GM20431 (cell line): ENCODE measurements at regions not wholly inside any gene's neighbourhood (a gene's known extent, or its start where the extent isn't known, plus 50 kb on each side); places are given as distances from the start of the nearest gene placed in this dataset.

Experiments used
- in situ Hi-C: fragments of 300-500 bp; cut with MseI, MboI; formaldehyde crosslinking; loops from one replicate; pipeline ENCODE4 v1.15.0; 2020; ENCODE audit warnings: low sequenced_read_pairs; ENCODE audit not compliant: unreplicated experiment

DNA sequence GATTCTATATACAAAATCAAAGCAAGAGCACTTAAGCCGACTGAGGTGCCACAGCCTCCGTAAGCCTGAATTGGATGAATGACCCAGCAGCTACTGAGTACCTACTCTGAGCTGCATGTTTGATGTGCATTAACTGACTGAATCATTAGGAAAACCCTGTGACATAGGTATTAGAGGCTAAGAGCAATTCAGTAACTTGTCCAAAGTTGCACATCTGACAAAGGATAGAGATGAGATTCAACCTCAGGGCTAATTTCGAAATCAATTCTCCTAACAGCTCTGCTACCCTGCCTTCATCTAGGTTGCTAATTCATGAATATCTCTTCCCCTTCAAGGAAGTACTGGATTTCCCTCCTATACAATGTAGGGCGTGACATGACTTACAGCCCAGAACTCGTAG, 89.1 kb upstream of the GLIS3 start:
- in situ Hi-C loops, result no loop called here

DNA sequence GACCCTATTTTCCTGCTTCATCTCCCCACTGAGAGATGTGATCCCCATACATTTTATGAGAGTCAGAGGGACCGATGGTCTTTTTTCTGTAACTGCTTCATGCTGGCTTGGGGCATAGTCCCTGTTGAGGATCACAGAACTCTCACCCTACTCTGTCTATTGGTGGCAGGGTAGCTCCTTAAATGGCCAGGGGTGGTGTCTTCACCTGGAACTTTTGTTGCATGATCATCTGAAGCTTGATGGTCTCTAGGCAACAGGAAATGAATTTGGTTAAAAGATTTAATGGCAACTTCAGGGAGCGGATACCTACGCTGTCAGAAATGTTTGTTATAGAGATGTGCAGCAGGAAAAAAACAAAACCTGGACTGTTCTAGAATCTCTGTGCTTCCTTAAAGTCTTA, 87.0 kb upstream of the GLIS3 start:
- in situ Hi-C loops, result no loop called here

DNA sequence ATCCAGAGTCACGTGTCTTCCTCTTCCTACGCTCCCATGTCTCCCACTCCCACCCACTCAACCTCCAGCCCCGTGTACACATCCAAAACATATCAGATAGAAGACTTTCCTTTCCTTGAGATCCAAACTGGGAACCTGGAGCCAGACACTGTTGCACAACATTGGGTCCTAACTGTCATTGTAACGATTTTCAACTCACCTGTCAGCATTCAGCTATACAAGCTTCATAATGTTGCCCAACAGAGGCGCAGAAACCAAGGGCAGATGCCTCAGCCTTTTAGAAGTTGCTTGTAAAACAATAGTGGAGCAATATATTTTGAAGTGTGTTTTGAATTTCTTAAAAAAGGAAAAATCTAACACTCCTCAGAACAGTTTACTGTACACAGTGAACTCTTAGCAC, 84.9 kb upstream of the GLIS3 start:
- in situ Hi-C loops, result no loop called here

DNA sequence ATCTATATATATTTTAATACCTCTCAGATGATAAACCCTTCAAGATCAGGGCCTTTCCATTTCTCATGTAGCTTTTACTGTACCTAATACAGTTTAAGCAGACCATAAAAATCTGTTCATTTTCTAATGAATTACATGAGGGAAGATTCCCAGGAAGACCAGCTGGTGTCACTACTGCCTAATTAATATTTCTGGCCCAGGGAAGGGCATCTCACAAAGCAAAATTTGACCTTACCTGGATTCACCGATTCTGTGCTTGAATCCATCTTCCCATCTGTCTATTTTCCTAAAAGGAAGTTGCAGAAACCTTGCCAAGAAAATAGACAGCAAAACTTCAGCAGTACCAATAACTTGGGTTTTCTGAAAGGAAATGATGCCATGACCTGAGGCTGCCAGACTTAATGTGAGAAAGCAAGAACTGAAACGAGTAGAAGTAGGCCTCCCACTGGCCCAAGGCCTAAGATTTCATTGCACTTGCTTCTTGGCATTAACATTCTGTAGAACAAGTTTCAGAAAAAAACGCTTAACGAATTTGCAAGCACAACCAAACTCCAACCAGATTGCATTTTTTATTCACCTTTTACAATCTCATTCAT, 83.0 kb upstream of the GLIS3 start:
- in situ Hi-C loops, result no loop called here

DNA sequence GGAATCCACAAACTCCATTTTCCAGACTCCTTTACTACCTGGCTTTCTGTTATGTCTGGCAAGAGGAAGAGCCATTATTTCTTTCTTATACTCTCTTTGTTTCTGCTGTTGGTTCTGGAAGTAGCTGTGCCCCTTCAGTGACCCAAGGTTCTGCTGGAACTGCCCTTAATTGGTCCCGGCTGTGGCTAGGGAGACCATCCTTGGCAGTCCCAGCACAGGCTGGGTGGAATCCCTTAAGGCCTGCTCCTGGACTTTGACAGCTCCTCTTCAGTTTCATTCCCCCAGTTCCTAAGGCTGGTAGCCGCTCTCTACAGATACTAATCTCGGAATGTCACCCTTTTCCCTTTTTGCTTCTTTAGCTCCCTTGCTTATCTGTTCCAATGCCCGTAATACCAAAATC, 81.9 kb upstream of the GLIS3 start:
- in situ Hi-C loops, result no loop called here

DNA sequence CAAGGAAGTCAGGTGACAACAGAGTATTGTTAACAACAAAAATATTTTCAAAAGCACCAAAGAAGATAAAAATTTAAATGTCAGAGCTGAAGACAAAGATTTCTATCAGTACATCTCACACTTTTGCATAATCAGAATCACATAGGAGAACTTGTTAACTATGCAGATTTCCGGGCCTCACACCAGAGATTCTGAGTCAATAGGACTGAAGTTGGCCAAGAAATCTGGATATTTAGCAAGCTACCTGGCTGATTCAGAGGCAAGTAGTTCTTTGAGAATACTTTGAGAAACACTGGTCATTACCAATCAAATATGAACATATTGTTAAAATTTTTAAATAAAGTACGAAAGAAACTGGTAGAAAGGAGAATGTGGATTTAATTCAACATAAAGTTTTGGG, 80.5 kb upstream of the GLIS3 start:
- in situ Hi-C loops, result no loop called here

DNA sequence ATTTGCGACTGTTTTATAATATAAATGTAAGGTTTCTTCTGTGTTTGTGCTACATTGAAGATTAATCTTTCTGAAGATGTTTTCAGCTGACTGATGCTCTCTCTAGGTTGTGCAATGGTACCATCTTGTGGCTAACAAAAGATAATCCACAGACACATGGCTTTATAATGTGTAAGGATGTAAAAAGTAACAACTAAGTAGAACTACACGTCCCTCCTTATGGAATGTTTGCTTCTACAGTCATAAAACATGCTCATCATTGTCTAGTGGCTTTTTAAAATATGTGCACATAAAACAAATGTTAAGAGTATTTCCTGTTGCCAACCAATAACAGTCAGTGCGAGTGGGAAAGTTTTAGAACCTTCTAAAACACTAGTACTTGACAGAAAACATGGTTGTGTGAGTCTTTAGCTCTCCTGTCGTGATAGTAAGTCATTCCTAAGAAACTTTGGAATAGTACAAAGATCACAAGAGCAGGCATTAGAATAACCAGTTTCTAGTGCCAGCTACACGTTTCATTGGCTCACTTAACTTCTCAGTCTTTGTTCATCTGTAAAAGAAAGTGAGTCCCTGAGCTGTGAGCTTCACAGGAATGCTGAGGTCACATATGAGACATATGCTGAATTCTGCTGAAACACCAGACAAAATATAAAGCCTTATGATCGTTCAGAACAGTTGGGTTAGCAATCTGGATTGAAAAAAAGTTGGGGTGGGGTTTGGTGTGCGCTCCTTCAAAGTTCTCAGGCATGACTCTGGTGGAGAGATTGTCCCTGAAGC, 75.7 kb upstream of the GLIS3 start:
- in situ Hi-C loops, result no loop called here

DNA sequence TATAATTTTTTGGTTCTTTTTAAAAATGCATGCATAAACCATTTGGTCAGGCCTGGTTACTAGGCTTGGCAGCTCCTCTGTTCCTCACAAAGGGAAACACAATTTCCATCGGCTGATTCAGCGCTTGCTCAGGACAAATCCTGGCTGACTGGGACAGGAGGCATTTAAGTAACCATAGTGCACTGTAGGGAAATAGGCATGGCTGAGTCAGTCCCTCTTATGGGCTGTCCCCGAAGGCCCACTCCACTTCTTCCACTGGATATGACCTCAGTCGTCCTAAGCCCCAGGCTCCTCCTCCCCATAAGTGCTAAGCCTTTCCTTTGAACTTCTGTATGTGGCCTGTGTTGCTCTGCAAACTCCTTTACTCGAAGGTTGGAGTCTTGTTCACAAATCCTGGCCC, 71.2 kb upstream of the GLIS3 start:
- in situ Hi-C loops, result no loop called here

DNA sequence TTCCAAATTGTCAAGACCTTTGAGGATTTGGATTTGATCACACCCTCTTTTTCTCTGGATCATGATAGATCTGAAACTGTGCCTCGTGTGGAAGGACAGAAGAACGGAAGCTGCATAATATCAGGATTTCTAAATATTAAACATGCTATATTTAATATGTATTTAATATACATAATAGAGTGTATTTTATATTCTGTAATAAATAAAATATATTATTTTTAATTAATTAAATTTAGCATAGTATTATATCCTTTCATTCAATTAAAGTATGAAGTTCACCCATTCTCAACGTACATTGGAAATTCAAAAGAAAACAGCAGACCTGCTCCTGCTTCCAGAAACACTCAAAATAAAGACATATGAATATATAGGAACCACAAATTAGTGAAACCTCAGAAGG, 70.6 kb upstream of the GLIS3 start:
- in situ Hi-C loops, result no loop called here

DNA sequence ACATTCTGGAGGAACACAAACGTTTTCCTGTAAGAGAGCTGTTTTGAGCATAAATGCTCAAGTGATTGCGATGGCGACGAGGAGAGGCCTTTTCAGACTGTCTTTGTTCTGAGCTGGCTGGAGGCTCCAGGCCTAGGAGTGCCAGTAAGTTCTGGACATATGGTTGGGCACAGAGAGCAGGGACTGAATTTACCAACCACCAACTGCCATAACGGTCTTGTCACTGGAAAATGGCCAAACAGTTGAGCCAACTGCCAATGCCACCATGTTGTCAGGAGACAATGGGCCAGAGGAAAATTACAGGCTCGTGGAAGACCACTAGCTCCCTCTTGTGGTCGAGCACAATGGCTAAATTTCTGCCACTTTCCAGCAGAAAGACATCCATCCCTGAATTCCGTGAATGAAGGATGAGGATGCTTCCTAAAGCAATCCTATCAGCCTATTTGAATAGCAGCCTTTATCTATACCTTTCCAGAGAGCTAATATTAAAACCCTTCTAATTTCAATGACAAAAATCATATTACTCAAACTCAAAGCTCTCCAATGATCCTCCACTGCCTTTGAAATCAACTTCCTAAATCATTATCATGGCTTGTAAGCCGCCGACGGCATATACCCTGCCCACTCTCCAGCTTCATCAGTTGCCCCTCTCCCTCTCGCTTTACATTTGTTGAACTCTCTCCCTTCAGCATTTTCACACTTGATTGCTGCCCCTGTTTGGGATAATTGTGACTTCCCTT, 66.9 kb upstream of the GLIS3 start:
- in situ Hi-C loops, result no loop called here

DNA sequence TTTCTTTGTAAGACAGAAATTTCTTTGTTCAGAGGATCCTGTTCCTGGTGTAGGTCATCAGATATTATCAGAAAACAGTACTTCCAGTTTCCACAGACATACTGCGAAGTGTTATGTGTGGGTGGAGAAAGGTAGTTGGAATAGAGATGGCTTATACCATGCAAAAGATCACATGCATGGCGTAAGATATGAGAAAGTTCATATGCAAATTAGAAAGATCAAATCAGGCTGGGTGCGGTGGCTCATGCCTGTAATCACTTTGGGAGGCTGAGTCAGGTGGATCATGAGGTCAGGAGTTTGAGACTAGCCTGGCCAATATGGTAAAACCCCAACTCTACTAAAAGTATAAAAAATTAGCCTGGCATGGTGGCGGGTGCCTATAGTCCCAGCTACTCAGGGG, 65.2 kb upstream of the GLIS3 start:
- in situ Hi-C loops, result no loop called here

DNA sequence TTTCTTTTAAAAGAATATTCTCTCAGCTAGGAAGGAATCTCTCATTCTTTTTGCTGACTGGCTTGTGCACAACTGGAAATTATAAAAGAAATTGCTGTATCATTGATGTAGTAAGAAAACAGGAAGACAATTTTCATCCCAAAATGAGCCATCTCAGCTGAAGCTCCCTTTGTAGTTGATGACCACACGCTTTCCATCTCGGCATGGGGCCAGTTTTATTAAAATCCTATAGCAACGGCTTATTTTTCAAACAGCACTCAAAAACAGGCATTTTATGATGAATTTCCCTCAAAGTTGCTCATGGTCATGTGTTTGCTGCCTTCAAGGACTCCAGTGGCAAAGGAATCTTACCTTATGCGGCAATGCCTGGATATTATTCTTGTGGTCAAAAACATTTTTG, 62.4 kb upstream of the GLIS3 start:
- in situ Hi-C loops, result no loop called here

DNA sequence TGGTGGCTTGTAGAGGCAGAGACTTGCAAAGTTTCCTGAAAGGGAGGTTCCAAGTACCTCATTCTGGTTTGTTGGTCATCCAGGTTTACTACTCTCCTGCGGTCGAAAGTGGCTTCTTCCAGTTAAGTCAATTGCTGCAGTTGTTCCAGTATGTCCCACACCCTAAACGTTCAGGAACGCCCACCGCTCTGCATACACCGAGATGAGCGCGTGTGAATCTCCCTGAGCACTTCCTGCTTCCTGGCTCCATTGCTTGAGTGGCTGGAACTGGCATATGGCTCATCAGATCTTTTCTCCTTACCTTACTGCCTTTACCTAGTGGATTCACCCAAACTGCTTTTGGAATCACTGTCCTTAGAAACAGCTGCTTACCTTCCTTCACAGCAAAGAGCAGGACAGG, 59.1 kb upstream of the GLIS3 start:
- in situ Hi-C loops, result no loop called here

DNA sequence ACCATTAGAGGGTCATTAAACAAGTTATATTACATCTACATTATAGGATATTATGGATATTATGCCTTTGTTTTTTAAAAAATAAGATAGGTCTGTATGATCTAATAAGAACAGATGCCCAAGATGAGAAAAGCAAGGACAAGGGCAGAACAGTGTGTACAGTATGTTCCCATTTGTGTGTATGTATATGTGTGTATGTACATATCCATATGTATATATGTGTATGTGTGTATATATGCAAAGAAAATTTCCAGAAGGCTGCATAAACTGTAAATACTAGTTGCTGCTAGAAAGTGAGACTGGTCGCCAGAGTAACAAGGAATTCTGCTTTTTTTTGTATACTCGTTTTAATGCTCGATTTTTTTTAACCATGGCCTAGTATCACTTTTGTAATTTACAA, 58.1 kb upstream of the GLIS3 start:
- in situ Hi-C loops, result no loop called here

DNA sequence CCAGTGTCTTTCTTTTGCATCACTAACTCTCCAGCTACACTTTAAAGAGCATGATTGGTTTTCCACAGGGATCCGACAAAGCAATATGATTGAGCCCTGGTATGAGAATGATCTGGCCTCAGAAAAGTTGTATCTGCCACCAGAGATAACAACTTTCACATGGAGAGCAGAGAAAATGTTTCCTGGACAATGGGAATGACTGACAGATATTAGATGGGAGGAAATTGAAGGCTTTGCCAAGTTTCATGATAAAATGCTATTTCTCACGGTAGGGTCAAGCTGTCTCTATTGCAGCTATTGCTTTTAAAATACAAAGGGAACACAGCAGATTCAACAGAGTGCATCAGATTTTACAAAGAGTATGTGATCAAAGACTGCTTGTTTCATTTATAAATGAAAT, 56.4 kb upstream of the GLIS3 start:
- in situ Hi-C loops, result no loop called here

DNA sequence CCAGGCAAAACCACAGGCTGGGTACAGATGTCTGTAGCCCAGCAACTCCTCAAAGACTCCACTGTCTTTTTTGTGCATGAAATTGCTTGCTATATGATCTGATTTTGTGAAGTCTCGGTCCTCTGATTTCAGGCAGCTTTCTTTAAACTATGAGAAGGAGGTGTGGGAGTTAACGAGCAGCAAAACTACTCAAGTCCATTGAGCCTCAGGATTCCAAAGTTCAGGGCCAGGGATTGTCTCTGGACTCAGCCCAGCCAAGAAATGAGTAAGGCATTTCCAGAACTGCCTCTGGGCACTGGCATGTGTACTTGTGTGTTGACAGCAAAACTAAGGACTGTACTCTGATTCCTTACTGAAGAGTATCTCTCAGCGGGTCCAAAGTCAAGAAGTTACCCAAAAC, 53.4 kb upstream of the GLIS3 start:
- in situ Hi-C loops, result no loop called here

DNA sequence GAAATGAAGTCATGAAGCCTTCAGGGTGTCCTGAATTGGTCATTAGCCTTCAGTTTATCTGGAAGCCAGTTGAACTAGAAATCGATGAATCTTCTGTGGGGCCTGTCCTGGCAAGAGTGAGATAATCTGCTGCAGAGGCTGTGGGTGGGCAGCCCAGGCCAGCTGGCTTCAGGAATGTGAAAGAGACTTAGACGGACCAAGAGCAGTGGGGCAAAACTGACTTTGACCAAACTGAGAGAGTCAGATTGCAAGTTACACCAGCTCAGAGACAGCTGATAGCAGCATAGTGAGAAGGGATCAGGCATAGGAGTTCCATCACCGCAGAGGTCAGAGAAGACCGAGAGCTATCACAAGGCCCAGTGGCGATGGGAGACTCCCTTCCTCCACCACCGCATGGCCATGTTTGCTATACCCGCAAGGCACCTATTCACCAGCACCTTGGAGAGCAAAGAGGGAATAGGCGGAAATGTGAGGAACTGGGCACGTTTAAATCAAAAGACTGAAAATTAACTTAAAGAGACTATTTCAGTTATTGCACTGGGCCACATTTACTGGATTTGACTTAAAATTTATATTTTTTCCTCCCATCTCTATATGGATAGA, 50.0 kb upstream of the GLIS3 start:
- in situ Hi-C loops, result loop anchor here (25.0 kb wide), 1 partner anchor 613 kb away; no protein-coding TSS in a partner anchor
